Transverse colon (tissue), 4 donors: ENCODE measurements at regions not wholly inside any gene's neighbourhood (a gene's known extent, or its start where the extent isn't known, plus 50 kb on each side); places are given as distances from the start of the nearest gene placed in this dataset.

Experiments
- CTCF ChIP-seq, 5 experiments: fragments of 200-600 bp in 3 of 5; fragments of 450-650 bp in 2 of 5; sonication (generic) in 3 of 5; IDR thresholded peaks; 1 replicate in 2 of 5; 2 replicates in 3 of 5; pipeline ENCODE4 v1.5.1; 2016 to 2017; ENCODE audit warnings: antibody characterized with exemption in 5 of 5, inconsistent platforms in 3 of 5, mild to moderate bottlenecking in 2 of 5, moderate library complexity in 1 of 5
- EP300 ChIP-seq: sonication (generic); formaldehyde crosslinking; IDR thresholded peaks from one replicate; pipeline ENCODE4 v1.6.1; 2017; ENCODE audit warnings: antibody characterized with exemption, low read depth
- POLR2A ChIP-seq: fragments of 450-650 bp; IDR thresholded peaks from one replicate; pipeline ENCODE4 v1.6.1; 2016; ENCODE audit warnings: antibody characterized with exemption, mild to moderate bottlenecking, moderate library complexity
- POLR2AphosphoS5 ChIP-seq, 3 donors: sonication (generic); formaldehyde crosslinking; IDR thresholded peaks; one replicate each; pipeline ENCODE4 v1.6.1; 2016; ENCODE audit warnings: antibody characterized with exemption in 3 of 3

GRCh38 chr3:20511863-20512505 is 326.0 kb upstream of the SGO1 start:
- TF ChIP-seq CTCF (IDR thresholded peaks at IDR 0.05) (peak in 3 of 5 experiments; percentile 22 to 28 (median 23)), EP300 (no peak), POLR2A (no peak), POLR2AphosphoS5 (IDR thresholded peaks at IDR 0.05) (no peak)
